Activated T-cell treated with anti-CD3 and anti-CD28 coated beads for 48 hours (primary cell): ENCODE measurements at regions not wholly inside any gene's neighbourhood (a gene's known extent, or its start where the extent isn't known, plus 50 kb on each side); places are given as distances from the start of the nearest gene placed in this dataset.
"Not testable (repeated sequence)": the region's sequence is repeated elsewhere in the genome, so short reads cannot be mapped to it uniquely, and the experiment has no call there.

ENCODE experiments used
- DNase-seq: peaks from one replicate; pipeline ENCODE4 v3.0.0-alpha.2; 2020; ENCODE audit warnings: low read depth

- no peak for DNase-seq
These were observed 177.3 kb downstream of the BANP start for GRCh38 chr16:88128556-88128955.

GRCh38 chr16:88129133-88129532 lies 177.9 kb downstream of the BANP start:
- DNase-seq: not testable (repeated sequence)

- no peak for DNase-seq
These were observed 178.8 kb downstream of the BANP start for GRCh38 chr16:88130016-88130415.

- no peak for DNase-seq
These were observed 179.4 kb downstream of the BANP start for GRCh38 chr16:88130681-88131080.

DNA sequence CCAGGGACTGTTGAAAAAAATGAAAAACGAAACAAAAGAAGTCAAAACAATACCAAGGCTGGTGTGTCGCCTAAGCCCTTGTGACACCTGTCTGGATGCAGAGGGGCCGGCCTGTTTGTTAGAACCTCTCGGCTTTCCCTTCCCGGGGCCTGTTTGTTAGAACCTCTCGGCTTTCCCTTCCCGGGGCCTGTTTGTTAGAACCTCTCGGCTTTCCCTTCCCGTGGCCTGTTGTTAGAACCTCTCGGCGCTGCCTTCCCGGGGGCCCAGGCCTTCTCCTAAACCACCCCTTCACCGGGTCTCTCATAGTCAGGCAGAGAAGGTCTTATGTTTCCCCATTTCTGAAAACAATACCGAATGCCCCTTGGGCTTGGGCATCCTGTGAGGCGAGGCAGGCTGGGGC lies 180.0 kb downstream of the BANP start:
- DNase-seq: no peak

- DNase-seq: no peak
These were observed 180.7 kb downstream of the BANP start for GRCh38 chr16:88131966-88132365.

GRCh38 chr16:88132836-88133506 lies 181.7 kb downstream of the BANP start:
- no peak for DNase-seq

- DNase-seq: no peak
These were observed 182.2 kb downstream of the BANP start for GRCh38 chr16:88133507-88133843.

DNA sequence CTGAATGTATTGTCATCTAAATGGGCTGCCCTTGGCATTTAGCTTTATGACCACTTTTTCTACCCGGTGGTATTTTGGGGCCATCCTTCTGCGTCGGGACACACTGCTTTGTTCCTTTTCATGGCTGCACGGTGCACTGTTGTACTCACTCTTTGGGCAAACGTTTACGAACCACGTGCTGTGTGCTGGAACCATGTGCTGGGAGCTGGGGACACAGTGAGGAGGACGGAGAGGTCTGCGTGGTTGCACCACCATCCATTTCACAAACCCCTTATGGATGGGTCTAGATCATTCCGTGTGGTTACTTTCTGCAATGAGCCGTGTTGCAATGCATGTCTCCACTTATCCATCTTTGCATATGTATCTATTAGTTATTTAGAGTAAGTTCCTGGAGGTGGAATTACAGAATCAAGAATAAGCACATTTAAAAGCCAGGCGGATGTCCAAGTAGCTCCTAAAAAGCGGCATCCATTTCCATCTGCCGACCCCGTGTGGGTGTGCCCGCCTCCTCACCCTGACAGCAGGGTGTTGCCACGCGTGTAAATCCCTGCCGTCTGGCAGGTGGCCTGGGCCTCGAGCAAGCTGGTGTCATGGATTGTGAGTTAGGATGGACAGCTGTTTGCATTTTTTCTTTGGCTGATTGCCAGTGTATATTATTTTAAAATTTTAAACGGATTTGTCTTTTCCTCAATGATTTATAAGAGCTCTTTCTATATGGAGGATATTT lies 183.1 kb downstream of the BANP start:
- not testable (repeated sequence) for DNase-seq

GRCh38 chr16:88134899-88135682 lies 183.9 kb downstream of the BANP start:
- not testable (repeated sequence) for DNase-seq

DNA sequence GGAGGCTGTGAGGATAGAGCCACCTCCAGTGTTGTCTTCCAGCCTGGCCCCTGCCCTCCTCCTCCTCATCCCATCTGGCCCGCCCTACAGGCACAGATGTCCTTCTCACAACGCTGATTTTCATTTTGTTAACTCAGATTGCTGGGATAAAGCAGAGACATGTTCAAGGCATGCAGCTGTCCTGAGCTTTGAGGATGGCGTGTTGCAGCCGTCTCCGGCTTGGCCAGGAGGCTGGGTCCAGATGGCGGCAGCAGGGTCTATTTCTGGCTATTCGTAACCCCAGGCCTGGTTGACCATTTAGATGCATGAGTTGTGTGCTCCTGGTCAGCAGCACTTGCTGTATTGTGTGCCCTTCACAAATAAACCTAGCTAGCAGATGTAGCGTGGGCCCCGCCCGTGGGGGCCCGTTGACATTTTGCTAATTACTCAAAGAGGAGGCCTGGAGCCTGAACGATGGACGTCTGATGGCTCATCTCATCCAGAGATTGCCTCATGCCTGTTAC lies 185.0 kb downstream of the BANP start:
- DNase-seq: not testable (repeated sequence)

GRCh38 chr16:88136939-88137338 lies 185.7 kb downstream of the BANP start:
- DNase-seq: not testable (repeated sequence)

DNA sequence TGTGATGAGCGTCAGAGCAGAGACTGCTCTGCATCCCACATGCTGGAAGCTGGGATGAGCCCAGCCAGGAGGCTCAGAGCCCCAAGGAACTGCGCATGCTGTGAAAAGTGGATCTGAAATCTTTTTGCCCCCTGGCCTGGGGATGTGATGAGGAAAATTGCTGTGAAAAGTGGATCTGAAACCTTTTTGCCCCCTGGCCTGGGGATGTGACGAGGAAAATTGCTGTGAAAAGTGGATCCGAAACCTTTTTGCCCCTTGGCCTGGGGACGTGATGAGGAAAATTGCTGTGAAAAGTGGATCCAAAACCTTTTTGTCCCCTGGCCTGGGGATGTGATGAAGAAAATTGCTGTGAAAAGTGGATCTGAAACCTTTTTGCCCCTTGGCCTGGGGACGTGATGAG lies 187.9 kb downstream of the BANP start:
- DNase-seq: not testable (repeated sequence)

GRCh38 chr16:88140195-88140594 lies 189.0 kb downstream of the BANP start:
- DNase-seq: not testable (repeated sequence)

DNA sequence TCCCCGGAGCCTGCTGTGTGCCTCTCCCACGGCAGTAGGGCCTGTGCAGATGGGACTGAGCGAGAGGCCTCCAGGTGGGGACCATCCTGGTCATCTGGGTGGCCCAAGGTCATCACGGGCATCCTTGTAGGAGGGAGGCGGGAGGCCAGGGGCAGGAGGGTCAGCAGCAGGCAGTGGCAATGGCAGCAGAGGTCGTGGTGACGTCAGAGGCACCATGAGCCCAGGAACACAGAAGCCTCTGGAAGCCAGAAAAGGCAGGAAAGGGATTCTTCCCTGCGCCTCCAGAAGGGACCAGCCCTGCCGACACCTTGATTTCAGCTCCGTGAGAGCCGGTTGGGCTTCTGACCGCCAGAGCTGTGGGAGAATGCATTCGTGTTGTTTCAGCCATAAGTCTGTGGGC lies 190.3 kb downstream of the BANP start:
- DNase-seq: no peak

DNA sequence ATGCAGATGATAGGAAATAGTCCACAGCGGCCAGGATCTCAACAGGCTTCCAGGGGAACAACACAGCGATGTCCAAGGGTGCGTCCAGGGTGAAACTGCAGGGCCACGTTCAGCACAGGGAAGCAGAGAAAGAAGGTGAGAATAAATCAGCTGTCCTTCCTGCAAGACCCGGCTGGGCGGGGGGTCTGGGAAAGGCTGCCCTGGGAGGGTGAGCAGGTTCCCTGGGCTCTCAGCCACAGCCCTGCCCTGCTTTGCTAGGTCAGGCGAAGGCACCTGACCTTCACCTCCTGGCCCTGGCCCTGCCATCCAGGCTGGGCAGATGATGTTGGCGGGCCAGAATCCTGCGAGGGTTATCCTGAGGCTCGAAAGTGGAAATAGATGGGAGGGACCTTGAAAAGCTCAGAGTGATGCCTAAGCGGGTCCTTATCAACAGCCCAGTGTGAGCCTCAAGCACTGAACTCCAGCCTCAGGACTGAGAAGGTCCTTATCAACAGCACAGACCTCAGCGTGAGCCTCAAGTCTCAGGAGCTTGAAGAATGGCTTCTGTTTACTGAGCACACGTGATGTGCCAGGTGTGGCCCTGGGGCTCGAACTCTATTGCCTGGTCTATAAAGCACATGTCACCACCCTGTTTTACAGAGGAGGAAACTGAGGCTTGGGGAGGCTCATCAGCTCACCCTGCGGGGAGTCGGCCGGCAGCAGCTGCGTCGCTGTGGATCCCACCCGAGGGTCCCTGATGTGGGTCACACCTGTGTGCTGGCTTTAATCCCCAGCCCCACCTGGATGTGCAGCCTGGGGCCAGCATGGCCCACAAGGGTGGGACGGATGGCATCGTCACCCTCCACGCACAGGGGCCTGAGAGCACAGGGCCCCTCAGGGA lies 191.1 kb downstream of the BANP start:
- not testable (repeated sequence) for DNase-seq

GRCh38 chr16:88143122-88144027 lies 192.1 kb downstream of the BANP start:
- DNase-seq: not testable (repeated sequence)

DNA sequence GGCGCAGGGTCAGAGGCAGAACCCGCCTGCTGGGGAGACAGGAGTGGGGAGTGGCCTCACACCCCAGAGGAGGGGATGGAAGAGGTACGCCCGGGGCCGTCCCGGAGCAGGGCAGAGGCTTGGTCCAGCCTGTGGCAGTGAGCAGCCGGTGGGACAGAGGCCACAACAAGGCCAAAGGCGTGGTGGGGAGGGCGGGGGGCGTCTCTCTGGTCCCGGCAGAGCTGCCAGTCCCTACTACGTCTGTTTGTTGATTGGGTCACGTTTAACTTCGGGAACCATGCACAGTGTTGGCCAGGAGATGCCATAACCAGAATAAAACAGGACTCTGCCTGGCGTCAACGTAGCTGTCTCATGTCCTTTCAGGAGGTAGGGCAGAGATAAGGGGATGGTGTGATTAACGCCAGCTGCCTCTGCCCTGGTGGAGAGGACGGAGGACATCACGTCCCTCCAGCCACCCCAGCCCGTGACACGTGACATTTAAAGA lies 192.8 kb downstream of the BANP start:
- no peak for DNase-seq

DNA sequence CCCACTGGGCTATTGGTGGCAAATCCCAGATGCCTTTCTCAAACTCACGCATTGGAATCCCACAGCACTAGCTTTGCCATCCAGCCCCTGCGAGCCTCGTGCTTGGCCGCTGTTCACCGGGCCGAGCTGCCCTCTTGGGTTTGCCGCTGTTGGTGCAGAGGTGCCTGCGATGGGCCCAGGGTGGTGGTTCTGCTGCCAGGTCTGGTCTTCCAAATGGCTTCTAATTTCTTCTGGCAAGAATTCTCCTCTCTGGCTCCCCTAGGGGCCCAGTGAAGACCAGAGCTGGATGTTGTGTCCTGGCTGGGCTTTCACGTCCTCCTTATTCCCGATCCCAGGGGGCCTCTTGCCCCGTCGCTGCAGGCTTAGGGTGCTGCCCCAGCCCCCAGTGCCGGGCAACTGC lies 194.1 kb downstream of the BANP start:
- DNase-seq: not testable (repeated sequence)

- not testable (repeated sequence) for DNase-seq
These were observed 194.7 kb downstream of the BANP start for GRCh38 chr16:88145824-88146405.
